ENCODE measurements at regions not wholly inside any gene's neighbourhood (a gene's known extent, or its start where the extent isn't known, plus 50 kb on each side); places are given as distances from the start of the nearest gene placed in this dataset.

GRCh38 chr5:25544652-25545249, 900.0 kb upstream of the CDH10 start:
- TF ChIP-seq ESRRA (CRISPR knock-in tag; IDR thresholded peaks at IDR 0.05; ENCODE audit: borderline replicate concordance) (no peak), CTCF (IDR thresholded peaks at IDR 0.05) (peak; percentile 58), NFE2L1 (CRISPR knock-in tag; IDR thresholded peaks at IDR 0.05) (no peak), FOXP4 (CRISPR knock-in tag; IDR thresholded peaks at IDR 0.05) (no peak), USF2 (CRISPR knock-in tag; IDR thresholded peaks at IDR 0.05) (no peak), FOXJ3 (CRISPR knock-in tag; IDR thresholded peaks at IDR 0.05; ENCODE audit: borderline replicate concordance) (no peak), ATF2 (CRISPR knock-in tag; IDR thresholded peaks at IDR 0.05; ENCODE audit: borderline replicate concordance, low read depth) (no peak), ZNF232 (CRISPR knock-in tag; IDR thresholded peaks at IDR 0.05) (no peak), TEAD1 (CRISPR knock-in tag; IDR thresholded peaks at IDR 0.05) (no peak), TCF7 (CRISPR knock-in tag; IDR thresholded peaks at IDR 0.05; ENCODE audit: low read depth) (no peak), NR1H2 (CRISPR knock-in tag; IDR thresholded peaks at IDR 0.05) (no peak)

All from WTC11 (cell line).